H9 (cell line): ENCODE measurements at regions not wholly inside any gene's neighbourhood (a gene's known extent, or its start where the extent isn't known, plus 50 kb on each side); places are given as distances from the start of the nearest gene placed in this dataset.

Source experiments
- DNase-seq: peaks from one replicate; pipeline ENCODE4 v3.0.0-alpha.2; 2017
- H2AFZ ChIP-seq: one replicate; pipeline ENCODE4 v1.6.1; 2013; ENCODE audit warnings: mild to moderate bottlenecking, low read length, control low read depth, moderate library complexity
- H2AK5ac ChIP-seq: 2 replicates; pipeline ENCODE4 v1.6.1; 2013; ENCODE audit warnings: low read length, control low read depth, mixed read lengths; ENCODE audit not compliant: insufficient read length
- H2BK120ac ChIP-seq: one replicate; pipeline ENCODE4 v1.6.1; 2013; ENCODE audit warnings: low read depth, mild to moderate bottlenecking, low read length, control low read depth, inconsistent platforms; ENCODE audit not compliant: poor library complexity, severe bottlenecking
- H2BK12ac ChIP-seq: 2 replicates; pipeline ENCODE4 v1.6.1; 2013; ENCODE audit warnings: low read length, control low read depth, mixed read lengths, low read depth; ENCODE audit not compliant: insufficient read length
- H2BK15ac ChIP-seq: 2 replicates; pipeline ENCODE4 v1.6.1; 2013; ENCODE audit warnings: low read depth, low read length, control low read depth
- H2BK20ac ChIP-seq: one replicate; pipeline ENCODE4 v1.6.1; 2013; ENCODE audit warnings: low read depth, mild to moderate bottlenecking, low read length, control low read depth, inconsistent platforms; ENCODE audit not compliant: poor library complexity, severe bottlenecking
- H2BK5ac ChIP-seq: 2 replicates; pipeline ENCODE4 v1.6.1; 2013; ENCODE audit warnings: low read length, control low read depth, mixed read lengths; ENCODE audit not compliant: insufficient read length
- H3K14ac ChIP-seq: 2 replicates; pipeline ENCODE4 v1.6.1; 2013; ENCODE audit warnings: low read length, control low read depth; ENCODE audit not compliant: insufficient read depth
- H3K18ac ChIP-seq: 2 replicates; pipeline ENCODE4 v1.6.1; 2013; ENCODE audit warnings: low read depth, mild to moderate bottlenecking, mixed read lengths, low read length, control low read depth; ENCODE audit not compliant: insufficient read length
- H3K23ac ChIP-seq: 2 replicates; pipeline ENCODE4 v1.6.1; 2013; ENCODE audit warnings: low read length, control low read depth, mixed read lengths, low read depth; ENCODE audit not compliant: insufficient read length
- H3K23me2 ChIP-seq: 2 replicates; pipeline ENCODE4 v1.6.1; 2013; ENCODE audit warnings: low read depth, mild to moderate bottlenecking, mixed read lengths, low read length, control low read depth; ENCODE audit not compliant: insufficient read length, poor library complexity, severe bottlenecking
- H3K27ac ChIP-seq: 2 replicates; pipeline ENCODE4 v1.5.1; 2013; ENCODE audit warnings: low read length, control low read depth, mixed read lengths, low read depth; ENCODE audit not compliant: insufficient read length
- H3K27me3 ChIP-seq: 2 replicates; pipeline ENCODE4 v1.6.1; 2013; ENCODE audit warnings: low read length, control low read depth, inconsistent platforms; ENCODE audit not compliant: insufficient read depth
- H3K4ac ChIP-seq: 2 replicates; pipeline ENCODE4 v1.6.1; 2013; ENCODE audit warnings: low read depth, mild to moderate bottlenecking, control low read depth, inconsistent platforms, low read length, moderate library complexity
- H3K4me1 ChIP-seq: 2 replicates; pipeline ENCODE4 v1.6.1; 2013; ENCODE audit warnings: low read length, control low read depth, inconsistent platforms; ENCODE audit not compliant: insufficient read depth
- H3K4me2 ChIP-seq: 2 replicates; pipeline ENCODE4 v1.6.1; 2013; ENCODE audit warnings: low read length, control low read depth, mixed read lengths; ENCODE audit not compliant: insufficient read length, insufficient read depth
- H3K56ac ChIP-seq: 2 replicates; pipeline ENCODE4 v1.6.1; 2013; ENCODE audit warnings: low read depth, mild to moderate bottlenecking, mixed read lengths, low read length, control low read depth; ENCODE audit not compliant: insufficient read length
- H3K79me1 ChIP-seq: 2 replicates; pipeline ENCODE4 v1.6.1; 2013; ENCODE audit warnings: low read depth, mild to moderate bottlenecking, moderate library complexity, low read length, control low read depth, inconsistent platforms; ENCODE audit not compliant: insufficient read depth, poor library complexity, severe bottlenecking
- H3K79me2 ChIP-seq: 2 replicates; pipeline ENCODE4 v1.6.1; 2013; ENCODE audit warnings: low read length, control low read depth, inconsistent platforms; ENCODE audit not compliant: insufficient read depth
- H3K9ac ChIP-seq: 2 replicates; pipeline ENCODE4 v1.6.1; 2013; ENCODE audit warnings: low read length, control low read depth, mixed read lengths; ENCODE audit not compliant: insufficient read length; ENCODE audit errors: extremely low read depth
- H3K9me3 ChIP-seq: one replicate; pipeline ENCODE4 v1.6.1; 2013; ENCODE audit warnings: low read depth, low read length, inconsistent platforms; ENCODE audit not compliant: control insufficient read depth
- H3T11ph ChIP-seq: one replicate; pipeline ENCODE4 v1.6.1; 2013; ENCODE audit warnings: mild to moderate bottlenecking, low read length, control low read depth, inconsistent platforms
- H4K20me1 ChIP-seq: one replicate; pipeline ENCODE4 v1.6.1; 2013; ENCODE audit not compliant: control insufficient read depth, insufficient read length, insufficient read depth
- H4K5ac ChIP-seq: 2 replicates; pipeline ENCODE4 v1.6.1; 2013; ENCODE audit warnings: low read depth, mild to moderate bottlenecking, mixed read lengths, low read length, control low read depth; ENCODE audit not compliant: insufficient read length
- H4K8ac ChIP-seq: replicated peaks from 2 replicates; pipeline ENCODE4 v1.6.1; 2013; ENCODE audit warnings: low read length, control low read depth, mixed read lengths, low read depth; ENCODE audit not compliant: insufficient read length
- H4K91ac ChIP-seq: 2 replicates; pipeline ENCODE4 v1.6.1; 2013; ENCODE audit warnings: low read depth, mild to moderate bottlenecking, moderate library complexity, mixed read lengths, low read length, control low read depth; ENCODE audit not compliant: insufficient read length
- H3K27ac Mint-ChIP-seq, 3 experiments: 2 replicates in 2 of 3; 3 replicates in 1 of 3; pipeline ENCODE4 v1.8.0; 2020 to 2021; ENCODE audit warnings: mixed read lengths in 3 of 3, mild to moderate bottlenecking in 1 of 3, moderate library complexity in 1 of 3
- H3K27me3 Mint-ChIP-seq: 2 replicates; pipeline ENCODE4 v1.8.0; 2021; ENCODE audit warnings: low read depth, mild to moderate bottlenecking, moderate library complexity, mixed read lengths
- H3K36me3 Mint-ChIP-seq, 3 experiments: 2 replicates in 2 of 3; 3 replicates in 1 of 3; pipeline ENCODE4 v1.8.0; 2020 to 2021; ENCODE audit warnings: low read depth in 3 of 3, mixed read lengths in 3 of 3; ENCODE audit not compliant: insufficient read depth in 1 of 3
- H3K4me1 Mint-ChIP-seq, 2 experiments: 2 replicates each; pipeline ENCODE4 v1.8.0; 2020; ENCODE audit warnings: mixed read lengths in 2 of 2
- H3K4me3 Mint-ChIP-seq, 2 experiments: 2 replicates in 1 of 2; 3 replicates in 1 of 2; pipeline ENCODE4 v1.8.0; 2020 to 2021; ENCODE audit warnings: mild to moderate bottlenecking in 2 of 2, mixed read lengths in 2 of 2, moderate library complexity in 1 of 2
- H3K9me3 Mint-ChIP-seq, 2 experiments: 2 replicates in 1 of 2; 3 replicates in 1 of 2; pipeline ENCODE4 v1.8.0; 2020; ENCODE audit warnings: mild to moderate bottlenecking in 2 of 2, mixed read lengths in 2 of 2, moderate library complexity in 1 of 2
- WGBS: extraction: QIAGEN DNeasy Blood & Tissue Kit; methylation state at CpG from one replicate; pipeline ENCODE4 v1.1.7; 2013; ENCODE audit warnings: missing lambda C conversion rate, low lambda C conversion rate, mixed read lengths; ENCODE audit not compliant: insufficient read length; ENCODE audit errors: extremely low coverage; 5-methylcytosine and 5-hydroxymethylcytosine counted together
- TF ChIP-seq, protein P1 (sequence below): fragments of 200-600 bp; sonication (generic); conservative IDR thresholded peaks from 3 replicates; pipeline ENCODE4 v1.8.0; 2021; ENCODE audit warnings: antibody characterized with exemption, mild to moderate bottlenecking

DNA sequence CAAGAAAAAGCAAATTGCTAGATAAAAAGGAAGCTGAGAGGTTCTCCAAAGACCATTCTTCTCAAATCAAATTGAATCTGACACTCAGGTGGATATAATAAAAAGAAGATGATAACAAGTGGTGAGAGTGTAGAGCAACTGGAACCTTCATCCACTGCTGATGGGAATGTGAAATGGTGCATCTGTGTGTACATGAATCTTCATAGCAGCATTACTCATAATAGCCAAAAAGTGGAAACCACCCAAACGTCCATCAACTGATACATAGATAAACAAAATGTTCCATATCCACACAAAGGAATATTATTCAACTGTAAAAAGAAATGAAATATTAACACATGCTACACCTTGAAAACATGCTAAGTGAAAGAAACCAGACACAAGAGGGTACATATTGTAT lies 357.2 kb upstream of the EPHA4 start:
- Histone ChIP-seq H3T11ph (no peak overlapping the region), H2AFZ (no peak overlapping the region), H4K91ac (no peak overlapping the region), H2AK5ac (no peak overlapping the region), H2BK12ac (no peak overlapping the region), H4K8ac (no peak overlapping the region), H3K4ac (no peak overlapping the region), H3K27ac (no peak overlapping the region), H2BK5ac (no peak overlapping the region), H2BK120ac (no peak overlapping the region), H3K9me3 (no peaks in the 10 kb centered on the region), H3K4me2 (no peak overlapping the region), H3K4me1 (no peaks in the 10 kb centered on the region), H2BK20ac (no peak overlapping the region), H3K14ac (no peak overlapping the region), H3K27me3 (no peaks in the 10 kb centered on the region), H3K18ac (no peak overlapping the region), H3K23me2 (no peaks in the 10 kb centered on the region), H2BK15ac (no peak overlapping the region), H3K79me2 (no peaks in the 10 kb centered on the region), H3K23ac (no peak overlapping the region), H4K5ac (no peak overlapping the region), H3K79me1 (no peaks in the 10 kb centered on the region), H3K56ac (no peak overlapping the region), H4K20me1 (no peaks in the 10 kb centered on the region), H3K9ac (no peak overlapping the region)
- H3K27ac Mint-ChIP-seq, result no peak overlapping the region
- H3K4me3 Mint-ChIP-seq, result no peak overlapping the region
- no peaks in the 10 kb centered on the region for H3K36me3 Mint-ChIP-seq
- no peaks in the 10 kb centered on the region for H3K9me3 Mint-ChIP-seq
- no peaks in the 10 kb centered on the region for H3K27me3 Mint-ChIP-seq
- peaks cover 2 to 4% of the 10 kb centered on the region in 2 experiments; a peak in 2 of 4 replicates for H3K4me1 Mint-ChIP-seq
- WGBS, result no CpG with 5 or more reads among the region's 1 CpG
- no peak for DNase-seq
- TF ChIP-seq, protein P1, sequence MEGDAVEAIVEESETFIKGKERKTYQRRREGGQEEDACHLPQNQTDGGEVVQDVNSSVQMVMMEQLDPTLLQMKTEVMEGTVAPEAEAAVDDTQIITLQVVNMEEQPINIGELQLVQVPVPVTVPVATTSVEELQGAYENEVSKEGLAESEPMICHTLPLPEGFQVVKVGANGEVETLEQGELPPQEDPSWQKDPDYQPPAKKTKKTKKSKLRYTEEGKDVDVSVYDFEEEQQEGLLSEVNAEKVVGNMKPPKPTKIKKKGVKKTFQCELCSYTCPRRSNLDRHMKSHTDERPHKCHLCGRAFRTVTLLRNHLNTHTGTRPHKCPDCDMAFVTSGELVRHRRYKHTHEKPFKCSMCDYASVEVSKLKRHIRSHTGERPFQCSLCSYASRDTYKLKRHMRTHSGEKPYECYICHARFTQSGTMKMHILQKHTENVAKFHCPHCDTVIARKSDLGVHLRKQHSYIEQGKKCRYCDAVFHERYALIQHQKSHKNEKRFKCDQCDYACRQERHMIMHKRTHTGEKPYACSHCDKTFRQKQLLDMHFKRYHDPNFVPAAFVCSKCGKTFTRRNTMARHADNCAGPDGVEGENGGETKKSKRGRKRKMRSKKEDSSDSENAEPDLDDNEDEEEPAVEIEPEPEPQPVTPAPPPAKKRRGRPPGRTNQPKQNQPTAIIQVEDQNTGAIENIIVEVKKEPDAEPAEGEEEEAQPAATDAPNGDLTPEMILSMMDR, result no peak
